ENCODE measurements at regions not wholly inside any gene's neighbourhood (a gene's known extent, or its start where the extent isn't known, plus 50 kb on each side); places are given as distances from the start of the nearest gene placed in this dataset.
"Not testable (repeated sequence)": the region's sequence is repeated elsewhere in the genome, so short reads cannot be mapped to it uniquely, and the experiment has no call there.

DNA sequence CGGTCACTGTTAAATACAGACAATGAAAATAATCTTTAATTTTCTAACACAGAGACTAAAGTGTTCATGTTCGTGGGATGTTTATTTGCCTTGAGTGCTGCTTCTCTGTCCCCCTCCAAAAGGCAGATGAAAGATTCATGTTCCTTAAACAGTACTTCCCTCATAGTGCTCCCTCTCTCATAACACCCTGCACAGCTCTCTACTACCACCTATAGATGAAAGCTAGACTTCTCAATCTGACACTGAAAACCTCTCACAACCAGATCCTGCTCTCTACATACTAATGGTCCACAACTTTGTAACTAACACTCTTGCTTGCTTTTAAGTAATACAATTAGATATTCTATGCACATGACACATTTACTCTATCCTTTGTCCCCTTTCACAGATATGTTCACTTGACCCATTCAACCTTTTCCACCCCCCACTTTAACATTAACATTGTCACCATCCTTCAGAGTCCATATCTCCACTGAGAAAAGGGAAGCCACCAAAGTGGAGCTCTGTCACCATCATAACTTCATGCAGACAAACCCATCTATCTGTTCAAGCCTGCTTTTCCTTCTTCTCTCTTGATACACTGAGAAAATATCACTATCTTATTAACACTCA, 266.4 kb upstream of the USP15 start:
- DNase-seq: peak; percentile 30

DNA sequence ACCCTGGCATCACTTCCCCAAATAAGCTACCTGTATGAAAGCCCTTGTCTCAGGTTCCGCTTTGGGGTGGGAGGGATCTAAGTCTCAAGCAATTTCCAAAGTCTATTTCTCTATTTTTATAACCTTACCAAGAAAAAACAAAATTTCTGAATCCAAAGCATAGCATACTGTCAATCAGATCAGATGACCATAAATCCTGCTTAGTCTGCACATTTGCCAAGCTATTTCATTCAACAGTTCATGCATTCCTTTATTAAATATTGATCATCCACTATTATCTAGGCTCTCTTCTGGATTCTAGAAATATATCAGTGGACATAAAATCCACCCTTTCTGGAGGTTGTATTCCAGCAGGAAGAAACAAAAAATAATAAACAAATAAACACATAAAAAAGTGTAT, 263.5 kb upstream of the USP15 start:
- no peak for DNase-seq

DNA sequence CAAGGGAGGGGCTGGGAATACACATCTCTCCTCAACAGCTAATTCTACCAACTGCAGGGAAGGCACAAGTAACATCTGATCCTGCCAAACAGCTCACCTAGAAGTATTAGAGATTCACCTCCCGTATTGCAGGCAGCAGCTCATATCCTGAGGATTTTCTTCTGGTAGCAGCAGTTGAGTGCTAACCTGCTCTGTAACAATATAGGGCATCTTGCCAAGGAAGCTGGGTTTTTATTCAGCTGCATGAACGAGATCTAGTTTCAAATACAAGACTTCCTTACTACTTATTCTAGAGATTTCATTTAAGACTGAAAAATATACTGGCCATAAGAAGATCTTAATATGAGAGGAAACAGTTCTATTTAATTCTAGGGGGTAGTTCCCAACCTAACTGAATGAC, 261.4 kb upstream of the USP15 start:
- no peak for DNase-seq

DNA sequence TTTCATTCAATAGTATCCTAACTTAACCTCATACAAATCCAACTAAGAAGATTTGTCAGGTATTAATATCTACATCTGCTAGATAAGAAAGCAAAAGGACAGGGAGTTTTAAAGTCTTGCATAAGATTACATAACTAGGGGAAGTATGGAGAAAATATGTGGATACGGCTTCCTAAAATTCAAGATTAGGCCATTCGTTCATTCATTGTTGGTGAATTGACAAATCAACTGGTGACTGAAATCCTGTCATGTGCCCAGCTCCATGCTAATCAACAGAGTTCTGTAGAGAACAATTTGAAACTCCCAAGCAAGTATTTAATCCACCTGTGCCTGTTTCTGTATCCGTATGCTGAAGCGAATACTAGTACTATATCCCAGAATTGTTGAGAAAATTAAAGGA, 260.9 kb upstream of the USP15 start:
- no peak for DNase-seq

DNA sequence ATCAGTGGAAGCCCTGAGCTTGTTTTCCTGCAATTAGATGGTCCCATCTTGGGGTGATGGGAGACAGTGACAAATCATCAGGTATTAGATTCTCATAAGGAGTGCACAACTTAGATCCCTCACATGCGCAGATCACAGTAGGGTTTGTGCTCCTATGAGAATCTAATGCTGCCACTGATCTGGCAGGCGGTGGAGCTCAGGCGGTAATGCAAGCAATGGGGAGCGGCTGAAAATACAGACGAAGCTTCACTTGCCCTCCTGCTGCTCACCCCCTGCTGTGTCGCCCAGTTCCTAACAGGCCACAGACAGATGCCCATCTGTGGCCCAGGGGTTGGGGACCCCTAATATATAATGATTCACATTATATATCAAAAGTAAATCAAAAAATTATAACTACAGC, 258.8 kb upstream of the USP15 start:
- no peak for DNase-seq

DNA sequence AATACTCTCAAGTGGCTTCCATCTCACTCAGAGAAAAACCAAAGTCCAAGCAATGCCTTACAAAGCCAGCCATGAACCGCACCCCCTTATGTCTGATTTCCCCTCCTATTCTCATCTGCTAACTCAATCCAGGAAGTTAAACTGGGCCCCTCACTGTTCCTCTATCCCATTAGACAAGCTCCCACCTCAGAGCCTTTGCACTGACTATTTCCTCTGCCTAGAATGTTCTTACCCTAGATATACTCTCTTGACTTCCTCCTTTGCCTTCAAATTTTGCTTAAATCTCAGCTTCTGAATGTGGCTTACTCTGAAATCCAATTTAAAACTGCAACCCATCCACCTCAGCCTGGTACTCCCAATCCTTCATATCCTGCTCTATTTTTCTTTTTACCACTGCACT, 257.0 kb upstream of the USP15 start:
- DNase-seq: no peak

DNA sequence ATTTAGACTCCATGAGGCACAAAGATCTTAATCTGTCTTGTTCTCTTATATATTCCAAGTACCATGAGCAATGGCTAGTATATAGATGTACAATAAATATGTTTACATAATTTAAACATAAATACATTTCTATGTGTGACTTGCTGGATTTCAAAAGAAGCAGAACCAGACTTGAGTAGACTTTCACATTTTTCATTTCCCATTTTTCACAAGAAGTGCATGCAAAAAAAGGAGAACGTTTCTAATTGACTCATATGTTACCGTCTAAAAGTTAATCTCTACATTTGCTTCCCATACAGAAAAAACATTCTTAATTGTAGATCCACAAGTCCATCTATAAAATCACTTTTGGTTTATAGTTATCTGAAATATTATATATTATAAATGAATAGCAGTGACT, 256.5 kb upstream of the USP15 start:
- DNase-seq: no peak

DNA sequence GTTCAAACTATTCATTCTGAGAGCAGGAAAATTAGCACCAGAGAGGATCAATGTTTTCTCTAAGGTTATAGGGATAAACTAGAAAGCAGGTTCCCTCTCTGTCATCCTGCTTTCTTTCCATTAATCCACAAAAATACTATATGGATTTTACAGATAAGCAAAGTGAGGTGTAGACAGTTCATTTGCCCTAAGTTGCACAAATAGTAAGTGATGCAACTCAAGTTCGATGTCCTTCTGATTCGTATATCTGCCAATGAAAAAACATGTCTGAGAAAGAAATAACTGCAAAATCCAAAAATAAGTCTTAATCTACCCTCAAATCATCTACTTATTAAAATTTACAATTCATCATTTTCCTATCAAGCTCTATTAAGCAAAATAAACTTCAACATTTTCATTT, 254.6 kb upstream of the USP15 start:
- no peak for DNase-seq

DNA sequence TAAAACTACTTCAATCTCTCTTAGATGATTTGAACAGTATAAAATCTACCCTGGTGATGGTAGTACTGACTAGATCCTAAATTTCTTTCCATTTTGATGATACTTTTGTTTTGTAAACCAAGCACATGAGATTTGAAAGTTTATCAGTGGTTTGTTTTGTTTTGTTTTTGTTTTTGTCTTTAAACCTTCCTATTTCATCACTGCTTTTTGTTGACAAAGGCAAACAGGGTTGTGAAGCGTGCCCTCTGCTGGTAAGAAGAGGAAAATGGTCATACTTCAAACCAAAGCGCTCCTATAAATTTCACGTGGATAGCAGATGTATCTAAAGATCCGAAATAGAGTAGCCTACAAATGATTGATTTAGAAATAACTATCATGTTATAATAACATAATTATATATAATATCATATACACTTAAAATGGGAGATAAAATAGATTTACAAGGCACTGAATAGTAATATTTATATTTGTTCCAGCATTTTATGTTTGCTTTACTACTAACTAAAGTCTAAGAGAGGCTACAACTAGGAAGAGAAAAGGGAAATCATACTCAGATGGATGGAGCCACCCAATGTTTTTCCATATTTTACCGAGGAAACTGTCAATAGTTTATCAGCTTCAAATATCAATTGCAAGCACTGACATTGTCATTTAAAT, 254.0 kb upstream of the USP15 start:
- peak; percentile 37 for DNase-seq

DNA sequence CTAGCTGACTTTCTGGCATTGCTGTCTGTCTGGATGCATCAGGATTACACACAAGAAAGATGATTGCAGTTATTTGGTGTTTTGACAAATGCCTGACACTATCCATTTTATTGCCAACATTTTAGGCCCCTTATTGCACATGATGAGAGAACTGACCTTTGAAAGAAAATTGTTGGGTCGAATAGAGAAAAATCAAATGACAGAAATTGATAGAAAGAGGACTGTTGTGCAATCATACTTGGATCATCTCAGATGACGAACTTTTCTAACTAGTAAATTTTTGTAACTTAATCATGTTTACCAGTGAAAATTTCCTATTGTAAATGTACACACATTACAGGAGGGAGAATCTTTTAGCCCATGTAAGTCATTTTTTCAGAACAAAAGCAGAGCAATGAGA, 251.5 kb upstream of the USP15 start:
- DNase-seq: no peak

DNA sequence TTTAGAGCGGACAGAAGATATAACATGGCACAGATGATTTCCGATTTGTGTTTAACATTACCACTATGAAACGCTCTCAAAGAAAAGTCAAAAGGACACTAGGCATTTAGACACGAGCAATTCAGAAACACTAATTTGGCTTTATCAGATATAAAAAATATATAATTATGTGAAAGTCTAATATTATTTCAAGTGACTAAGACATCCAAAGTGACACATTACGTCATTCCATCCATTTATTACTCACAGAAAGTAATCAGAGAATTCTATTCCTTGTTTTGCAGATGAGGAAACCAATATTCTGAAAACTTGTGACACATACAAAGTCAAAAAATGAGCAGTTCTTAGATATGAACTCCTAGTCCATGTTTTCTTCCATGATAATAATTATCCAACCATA, 250.8 kb upstream of the USP15 start:
- DNase-seq: no peak

DNA sequence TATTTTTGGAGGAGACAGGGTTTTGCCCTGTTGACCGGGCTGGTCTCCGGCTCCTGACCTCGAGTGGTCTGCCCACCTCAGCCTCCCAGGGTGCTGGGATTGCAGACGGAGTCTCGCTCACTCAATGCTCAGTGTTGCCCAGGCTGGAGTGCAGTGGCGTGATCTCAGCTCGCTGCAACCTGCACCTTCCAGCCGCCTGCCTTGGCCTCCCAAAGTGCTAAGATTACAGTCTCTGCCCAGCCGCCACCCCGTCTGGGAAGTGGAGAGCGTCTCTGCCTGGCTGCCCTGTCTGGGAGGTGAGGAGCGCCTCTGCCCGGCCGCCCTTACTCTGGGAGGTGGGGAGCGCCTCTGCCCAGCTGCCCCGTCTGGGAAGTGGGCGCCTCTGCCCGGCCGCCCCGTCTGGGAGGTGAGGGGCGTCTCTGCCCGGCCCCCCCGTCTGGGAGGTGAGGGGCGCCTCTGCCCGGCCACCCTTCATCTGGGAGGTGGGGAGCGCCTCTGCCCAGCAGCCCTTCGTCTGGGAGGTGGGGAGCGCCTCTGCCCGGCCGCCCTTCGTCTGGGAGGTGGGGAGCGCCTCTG, 249.8 kb upstream of the USP15 start:
- not testable (repeated sequence) for DNase-seq

DNA sequence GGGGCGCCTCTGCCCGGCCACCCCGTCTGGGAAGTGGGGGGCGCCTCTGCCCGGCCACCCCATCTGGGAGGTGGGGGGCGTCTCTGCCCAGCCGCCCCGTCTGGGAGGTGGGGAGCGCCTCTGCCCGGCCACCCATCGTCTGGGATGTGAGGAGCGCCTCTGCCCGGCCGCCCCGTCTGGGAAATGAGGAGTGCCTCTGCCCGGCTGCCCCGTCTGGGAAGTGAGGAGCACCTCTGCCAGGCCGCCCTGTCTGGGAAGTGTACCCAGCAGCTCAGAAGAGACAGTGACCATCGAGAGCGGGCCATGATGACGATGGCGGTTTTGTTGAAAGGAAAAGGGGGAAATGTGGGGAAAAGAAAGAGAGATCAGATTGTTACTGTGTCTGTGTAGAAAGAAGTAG, 249.2 kb upstream of the USP15 start:
- DNase-seq: not testable (repeated sequence)

DNA sequence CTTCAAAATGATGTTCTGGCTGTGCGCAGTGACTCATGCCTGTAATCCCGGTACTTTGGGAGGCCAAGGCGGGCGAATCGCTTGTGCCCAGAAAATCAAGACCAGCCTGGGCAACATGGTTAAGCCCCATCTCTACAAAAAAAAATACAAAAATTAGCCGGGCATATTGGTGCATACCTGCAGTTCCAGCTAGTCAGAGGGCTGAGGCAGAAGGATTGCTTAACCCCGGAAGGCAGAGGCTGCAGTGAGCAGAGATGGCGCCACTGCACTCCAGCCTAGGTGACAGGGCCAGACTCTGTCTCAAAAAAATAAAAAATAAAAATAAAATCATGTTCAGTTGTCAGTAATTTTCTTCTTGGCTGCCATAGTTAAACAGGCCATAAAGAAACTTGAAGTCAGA, 245.9 kb upstream of the USP15 start:
- DNase-seq: no peak

DNA sequence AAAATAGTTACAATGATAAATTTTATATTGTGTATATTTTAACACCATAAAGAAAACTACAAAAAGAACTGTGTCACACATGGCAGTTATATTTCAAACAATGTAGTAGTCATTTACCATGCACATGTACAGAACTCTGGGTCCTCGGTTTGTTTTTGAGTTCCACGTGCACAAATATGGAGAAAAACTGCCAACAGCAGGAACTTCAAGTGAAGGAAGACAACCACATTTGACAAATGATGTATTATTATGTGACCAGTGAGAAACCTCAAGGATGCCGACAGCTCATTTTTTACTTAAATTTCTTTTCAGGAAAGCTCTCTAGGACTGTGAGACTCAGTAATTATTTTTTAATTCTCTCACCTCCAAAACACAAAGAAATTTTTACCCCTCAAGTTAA, 244.2 kb upstream of the USP15 start:
- no peak for DNase-seq

DNA sequence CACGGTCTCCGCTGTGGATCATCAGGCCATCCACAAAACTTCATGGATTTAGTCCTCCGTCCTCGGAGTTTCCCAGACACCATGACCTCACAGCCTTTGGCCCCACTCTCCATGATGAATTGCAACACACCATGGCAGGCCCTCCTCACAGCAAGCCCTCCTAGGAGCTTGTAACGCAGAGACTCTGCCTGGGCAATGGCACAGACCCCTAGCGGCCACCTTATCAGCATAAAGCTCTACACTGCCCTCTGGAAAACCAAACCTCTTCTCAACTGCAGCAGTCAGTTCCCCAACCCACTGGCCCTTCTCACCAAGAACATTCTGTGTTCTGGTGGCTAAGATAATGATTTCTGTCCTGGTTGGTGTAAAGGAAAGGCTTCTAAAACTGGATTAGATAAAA, 238.4 kb upstream of the USP15 start:
- no peak for DNase-seq

DNA sequence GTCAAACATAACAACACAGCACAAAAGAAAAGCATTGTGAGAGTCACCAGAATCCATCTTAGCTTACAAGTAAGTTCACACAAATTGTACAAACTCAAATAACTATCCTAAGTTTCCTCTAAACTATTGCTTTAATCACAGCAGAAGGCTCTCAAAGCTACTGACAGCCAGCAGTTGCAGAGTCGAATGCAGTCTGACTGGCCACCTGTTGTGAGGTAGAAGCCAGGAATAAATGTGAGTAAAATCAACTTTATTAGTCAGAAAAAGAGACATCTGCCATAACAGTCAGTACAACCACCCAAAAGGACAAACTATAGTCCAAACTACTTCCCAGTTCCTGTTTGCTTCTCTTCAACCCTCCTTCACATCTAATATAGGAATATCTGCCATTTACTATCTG, 231.7 kb upstream of the USP15 start:
- no peak for DNase-seq

DNA sequence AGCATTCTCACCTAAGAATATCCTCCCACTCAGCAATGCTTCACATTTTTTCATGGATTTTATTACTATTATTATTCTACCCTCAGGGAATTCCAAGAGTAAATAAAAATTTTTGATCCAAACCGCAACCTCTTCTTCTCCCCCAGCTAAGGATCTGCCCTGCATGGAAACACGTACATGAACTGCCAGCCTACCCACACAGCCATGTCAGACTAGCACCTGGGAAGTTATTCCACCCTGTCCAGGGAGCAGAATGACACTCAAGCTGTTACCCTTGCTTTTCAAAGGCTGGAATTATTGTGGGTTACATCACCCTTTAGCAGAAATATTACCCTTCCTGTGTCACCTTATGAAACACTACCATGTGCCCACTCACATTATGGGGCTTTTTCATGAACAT, 227.3 kb upstream of the USP15 start:
- no peak for DNase-seq

DNA sequence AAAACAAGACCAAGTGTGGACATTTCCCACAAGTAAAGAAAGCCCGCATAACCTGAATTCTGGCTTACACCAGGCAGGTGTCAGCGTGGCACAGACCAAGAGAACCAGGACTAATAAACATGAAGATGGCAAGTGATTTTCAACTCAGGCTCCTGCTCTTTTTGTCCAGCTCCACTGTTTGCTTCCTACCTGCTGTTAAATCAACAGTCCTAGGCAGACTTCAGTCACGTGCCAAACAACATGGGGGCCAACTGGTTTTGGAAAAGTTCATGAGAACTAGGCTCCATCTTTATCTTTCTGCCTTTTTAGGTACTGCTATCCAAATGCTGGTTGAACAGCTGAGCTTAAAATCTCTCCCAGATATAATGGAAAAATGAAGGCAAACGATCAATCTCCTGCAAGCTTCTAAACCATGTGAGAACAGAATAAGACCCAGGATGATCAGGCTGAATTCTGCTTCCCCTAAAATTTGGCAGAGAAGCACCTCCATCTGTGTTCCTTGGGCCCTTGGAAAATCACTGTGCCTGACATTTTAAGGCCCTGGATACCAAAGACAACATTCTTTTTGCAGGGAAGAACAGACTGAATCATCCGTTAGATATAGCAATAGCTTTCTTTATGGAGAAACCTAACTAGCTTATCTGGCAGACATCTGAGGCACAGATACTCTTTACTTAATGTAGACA, 215.6 kb upstream of the USP15 start:
- no peak for DNase-seq

DNA sequence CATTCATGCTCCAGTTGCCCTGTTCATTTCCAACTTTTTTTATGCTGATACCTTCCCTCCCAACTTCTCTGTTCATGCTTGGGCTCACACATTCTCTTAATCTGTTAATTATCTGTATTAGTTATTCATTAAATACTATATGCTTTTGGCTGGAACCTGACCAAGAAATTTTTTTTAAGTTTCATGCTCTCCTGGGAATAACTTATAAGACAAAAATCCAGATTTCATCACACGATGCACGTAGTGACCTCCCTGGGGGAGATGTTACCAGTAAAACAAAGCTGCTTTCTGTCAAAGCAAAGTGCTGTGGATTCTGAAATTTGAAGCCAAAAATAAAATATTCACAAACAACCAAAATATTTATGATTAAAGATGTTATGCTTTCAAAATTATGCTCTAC, 215.0 kb upstream of the USP15 start:
- DNase-seq: no peak

DNA sequence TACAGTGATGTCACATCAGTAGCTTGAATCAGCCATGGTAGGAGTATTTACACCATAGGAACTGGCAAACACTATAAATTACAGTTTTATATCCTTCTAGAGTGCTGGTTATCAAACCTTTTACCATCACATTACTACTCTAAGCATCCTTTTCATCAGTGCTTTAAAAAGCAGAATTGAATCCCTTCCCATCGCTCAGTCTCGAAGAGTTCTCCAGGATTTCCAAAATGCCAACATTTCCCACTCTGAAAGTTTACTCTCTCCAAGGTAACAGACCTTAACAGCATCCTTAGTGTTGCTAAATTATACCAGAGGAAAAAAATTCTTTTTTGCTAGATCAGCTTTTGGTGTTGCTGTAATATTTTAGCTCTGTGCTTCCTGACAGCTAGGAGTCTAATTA, 209.4 kb upstream of the USP15 start:
- no peak for DNase-seq

DNA sequence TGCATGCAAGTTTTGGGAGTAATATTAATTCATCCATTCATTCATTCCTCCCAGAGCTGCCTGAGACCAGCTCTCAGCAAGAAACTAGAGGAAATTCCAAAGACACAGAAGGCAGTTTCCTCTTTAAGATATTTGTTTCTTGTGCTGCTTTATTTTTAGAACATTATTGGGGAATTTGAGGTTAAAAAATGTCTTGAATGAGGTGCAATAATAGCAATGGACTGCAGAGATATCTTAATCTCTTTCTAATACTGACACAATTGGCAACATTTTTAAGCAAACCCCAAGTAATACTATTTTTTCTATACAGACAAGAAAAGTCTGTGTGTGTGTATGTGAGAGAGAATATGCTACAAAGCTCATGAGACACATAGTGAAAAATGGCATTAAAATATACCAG, 190.2 kb upstream of the USP15 start:
- no peak for DNase-seq

DNA sequence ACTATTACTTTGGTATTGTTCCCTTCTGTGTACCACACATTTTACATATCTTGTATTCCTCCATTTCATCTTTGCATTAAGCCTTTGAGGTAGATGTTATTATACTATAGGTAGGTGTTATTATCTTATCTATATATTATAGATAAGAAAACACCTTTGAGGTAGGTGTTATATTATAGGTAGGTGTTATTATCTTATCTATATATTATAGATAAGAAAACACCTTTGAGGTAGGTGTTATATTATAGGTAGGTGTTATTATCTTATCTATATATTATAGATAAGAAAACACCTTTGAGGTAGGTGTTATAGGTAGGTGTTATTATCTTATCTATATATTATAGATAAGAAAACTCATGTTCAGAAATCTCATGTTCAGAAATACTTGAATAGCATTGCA, 187.0 kb upstream of the USP15 start:
- not testable (repeated sequence) for DNase-seq

DNA sequence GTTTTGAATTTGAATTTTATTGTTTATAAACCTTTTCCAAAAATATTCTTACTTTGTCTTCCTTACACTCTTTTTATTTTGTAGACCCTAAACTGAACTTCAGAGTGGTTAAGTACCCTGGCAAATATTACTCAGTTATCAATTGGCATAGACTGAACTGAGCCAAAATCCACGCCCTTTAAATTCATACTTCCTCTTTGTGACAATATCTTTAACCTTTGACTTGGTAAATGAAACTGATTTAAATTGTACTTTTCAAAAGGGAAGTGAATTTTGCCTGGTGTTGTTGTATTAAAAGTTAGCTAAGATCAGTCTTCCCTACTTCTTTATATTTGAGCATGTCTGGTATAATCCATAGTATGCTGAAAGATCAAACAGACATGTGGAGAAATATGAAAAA, 184.3 kb upstream of the USP15 start:
- DNase-seq: no peak

Measured in CD4-positive, alpha-beta T cell treated with Interleukin-4 for 4 hours (primary cell).